DMS79 treated with DMSO at 0.1 percent for 48 hours (cell line): ENCODE measurements at regions not wholly inside any gene's neighbourhood (a gene's known extent, or its start where the extent isn't known, plus 50 kb on each side); places are given as distances from the start of the nearest gene placed in this dataset.

Source experiments
- DNase-seq: peaks from one replicate; lab custom pipeline; 2025; lab: John Stamatoyannopoulos, UW

DNA sequence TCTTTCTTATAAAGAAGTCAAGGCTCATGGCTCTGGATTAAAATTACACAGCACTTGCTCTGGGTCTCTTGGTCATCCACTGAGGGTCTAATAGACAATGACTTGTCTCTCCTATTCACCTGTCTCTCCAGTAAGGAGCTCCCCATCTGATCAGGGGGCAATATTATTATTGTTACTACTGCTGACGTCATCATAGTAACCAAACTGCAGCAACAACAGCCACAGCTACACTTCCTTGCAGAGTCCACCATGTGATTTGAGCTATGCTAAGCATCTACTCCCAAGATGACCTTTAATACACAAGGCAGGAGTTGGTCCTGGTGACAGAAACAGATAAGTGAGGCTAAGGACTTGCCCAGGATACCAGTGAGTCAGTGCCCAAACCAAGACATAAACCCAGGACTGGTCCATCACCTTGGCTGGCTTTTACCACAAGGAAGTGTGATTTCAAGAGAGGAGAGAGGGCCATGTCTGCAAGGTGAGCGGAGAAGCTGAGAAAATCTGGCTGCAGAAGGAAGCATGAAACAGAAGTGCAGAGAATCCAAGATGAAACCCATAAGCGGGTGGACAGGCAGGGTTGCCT lies 602.5 kb downstream of the PTPRU start:
- DNase-seq, result no peak

DNA sequence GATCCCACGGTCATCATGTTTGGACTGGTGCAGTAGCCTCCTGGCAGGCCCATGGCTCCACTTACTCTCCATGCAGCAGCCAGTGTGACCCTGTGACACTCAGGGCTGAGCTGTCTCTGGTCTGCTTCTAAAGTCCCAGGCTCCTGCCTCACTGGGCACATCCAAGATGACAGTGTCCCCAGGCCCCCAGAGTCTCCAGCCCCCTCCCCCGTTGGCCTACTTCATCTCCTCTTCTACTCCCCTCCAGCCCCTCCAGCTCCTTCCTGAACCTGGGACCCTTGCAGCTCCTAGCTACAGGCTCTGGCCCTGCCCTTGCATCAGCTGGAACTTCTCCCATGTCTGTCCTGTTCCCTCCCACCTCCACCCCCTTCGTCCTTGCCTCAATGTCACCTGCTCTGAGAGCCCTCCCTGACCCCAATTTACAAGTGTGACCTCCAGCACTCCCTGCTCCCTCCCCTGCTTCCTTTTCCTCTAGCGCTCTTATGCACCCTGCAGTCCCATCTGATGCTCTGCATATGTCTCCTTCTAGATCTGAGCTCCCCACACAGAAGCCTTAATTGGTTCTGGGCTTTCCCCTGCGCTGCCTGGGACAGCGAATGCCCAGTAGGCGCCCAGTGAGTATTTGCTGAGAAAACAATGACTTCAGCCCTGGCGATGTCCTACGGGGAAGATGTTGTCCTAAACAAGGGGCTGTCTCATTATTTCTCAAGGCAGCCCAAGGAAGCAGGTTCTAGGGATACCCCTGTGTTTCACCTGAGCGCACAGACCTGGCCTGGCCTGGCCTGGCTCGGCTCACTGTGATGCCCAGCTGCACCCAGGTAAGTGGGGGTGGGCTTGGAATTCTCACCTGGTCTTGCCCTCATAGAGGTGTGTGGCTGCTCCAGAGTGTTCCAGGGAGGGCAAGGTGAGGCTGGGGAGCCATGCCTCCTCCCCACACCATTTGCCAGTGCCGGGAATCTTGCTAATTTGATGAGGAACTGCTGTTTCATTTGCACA lies 600.6 kb downstream of the PTPRU start:
- DNase-seq, result no peak

DNA sequence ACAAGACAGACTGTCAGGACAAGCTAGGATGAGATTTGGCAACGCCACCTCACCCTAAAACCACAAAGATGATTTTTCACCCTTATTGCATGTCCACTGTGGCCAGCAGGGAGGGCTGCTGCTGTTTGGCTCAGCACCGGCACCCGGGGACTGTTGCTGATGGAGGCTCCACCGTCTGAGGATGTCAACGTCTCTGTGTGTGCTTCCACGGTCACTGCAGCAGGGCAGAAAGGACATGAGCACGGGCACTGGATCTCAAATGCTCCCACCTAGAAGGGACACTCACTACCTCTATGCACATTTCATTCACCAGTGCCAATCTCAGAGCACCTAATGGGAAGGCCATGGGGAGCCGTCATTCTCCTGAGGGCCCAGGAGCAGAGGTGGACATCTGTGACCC lies 599.6 kb downstream of the PTPRU start:
- peak; percentile 51 for DNase-seq

DNA sequence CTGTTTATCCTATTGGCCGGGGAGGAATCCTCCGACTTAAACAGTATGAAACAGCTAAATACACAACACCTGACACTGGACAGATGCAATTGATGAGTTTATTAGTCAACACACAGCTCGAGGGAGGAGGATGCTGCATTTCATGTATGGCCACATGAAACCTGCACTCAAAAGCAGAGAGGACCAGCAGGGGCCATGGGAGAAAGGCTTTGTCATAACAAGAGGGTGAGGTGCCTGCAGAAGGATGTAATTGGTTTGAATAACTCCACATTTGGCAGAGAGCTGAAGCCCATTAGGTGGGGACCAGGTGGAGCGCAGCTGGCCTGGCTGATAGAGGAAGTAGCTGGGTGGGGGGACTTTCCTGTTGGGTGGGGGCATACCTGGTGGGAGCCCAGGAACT lies 599.1 kb downstream of the PTPRU start:
- peak; percentile 51 for DNase-seq

DNA sequence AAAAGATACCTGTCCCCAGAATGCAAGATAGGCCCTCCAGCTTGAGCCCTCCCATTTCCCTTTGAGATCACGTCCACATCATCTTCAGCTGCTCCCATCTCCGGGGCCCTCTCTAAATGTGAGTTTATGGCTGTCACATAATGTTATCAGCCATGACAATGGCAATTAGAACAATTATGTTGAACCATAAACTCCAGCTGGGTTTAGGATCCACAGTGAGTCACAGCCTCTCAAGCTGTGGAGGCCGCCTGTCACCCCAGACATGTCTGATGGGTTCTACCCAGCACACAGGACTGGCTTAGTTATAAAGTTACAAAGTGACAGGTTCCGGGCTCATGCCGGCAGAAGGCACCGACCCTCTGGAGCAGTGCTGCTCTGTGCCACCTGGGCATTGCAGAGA lies 597.3 kb downstream of the PTPRU start:
- DNase-seq, result no peak

DNA sequence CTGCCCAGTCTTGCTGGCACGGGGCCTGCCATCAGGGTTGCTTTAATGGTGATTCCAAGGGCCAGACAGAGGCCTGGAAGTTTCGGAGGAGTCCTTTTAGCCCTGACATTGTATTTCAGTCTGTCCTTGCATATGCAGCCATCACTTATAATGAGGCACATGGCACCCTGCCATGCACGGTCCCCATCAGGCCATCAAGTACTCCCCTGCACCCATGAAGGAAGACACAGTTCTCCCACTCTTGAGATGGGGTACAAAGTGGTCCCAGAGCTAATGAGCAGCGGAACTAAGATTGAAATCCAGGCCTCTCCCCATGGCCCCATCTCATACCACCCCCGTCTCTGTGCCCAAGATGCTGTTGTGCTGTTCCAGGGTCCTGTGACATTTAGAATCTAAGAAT lies 596.6 kb downstream of the PTPRU start:
- no peak for DNase-seq

DNA sequence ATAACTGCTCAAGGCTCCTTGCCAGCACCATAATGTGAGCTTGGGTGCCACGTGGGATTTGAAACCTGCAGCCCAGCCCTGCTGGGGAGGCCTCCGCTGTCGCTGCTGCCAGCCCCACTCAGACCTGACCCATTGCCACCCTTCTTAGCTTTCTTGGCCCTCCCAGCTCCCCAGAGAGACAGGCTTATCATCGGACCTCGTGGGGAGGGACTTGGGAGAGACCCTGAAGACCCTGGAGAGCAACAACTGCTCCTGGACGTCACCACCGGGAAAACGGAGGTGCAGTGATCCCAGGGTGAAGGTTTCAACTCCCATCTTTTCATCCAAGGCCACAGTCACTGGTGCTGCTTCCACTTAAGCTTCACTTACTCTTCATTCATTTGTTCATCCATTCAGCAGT lies 596.1 kb downstream of the PTPRU start:
- no peak for DNase-seq

DNA sequence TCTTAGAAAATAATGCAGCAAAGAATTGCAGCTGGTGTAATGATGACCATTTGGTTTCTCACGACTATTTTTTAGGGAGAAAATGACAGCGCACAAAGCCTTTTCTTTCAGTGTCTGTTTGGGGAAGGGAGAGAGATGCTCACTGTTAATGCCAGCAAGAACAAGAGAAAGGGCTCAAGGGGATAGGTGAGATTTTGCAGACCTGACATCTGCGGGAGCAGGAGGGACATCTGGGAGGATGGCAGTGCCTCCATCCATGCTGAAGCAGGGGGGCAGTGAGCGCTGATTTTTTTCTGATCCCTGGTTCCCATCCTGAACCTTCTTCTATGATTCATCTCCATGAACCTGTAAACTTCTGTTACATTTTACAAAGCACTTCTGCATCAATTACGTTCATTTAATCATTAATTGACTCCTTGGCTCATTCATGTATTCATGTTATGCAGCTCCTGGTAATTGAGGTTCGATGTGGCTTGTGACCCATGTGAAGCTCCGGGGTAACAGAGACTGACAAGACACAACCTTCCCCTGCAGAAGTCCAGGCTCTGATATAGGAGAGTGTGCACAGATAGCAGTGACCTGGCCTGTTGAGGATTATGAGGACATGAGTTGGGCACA lies 595.3 kb downstream of the PTPRU start:
- no peak for DNase-seq

DNA sequence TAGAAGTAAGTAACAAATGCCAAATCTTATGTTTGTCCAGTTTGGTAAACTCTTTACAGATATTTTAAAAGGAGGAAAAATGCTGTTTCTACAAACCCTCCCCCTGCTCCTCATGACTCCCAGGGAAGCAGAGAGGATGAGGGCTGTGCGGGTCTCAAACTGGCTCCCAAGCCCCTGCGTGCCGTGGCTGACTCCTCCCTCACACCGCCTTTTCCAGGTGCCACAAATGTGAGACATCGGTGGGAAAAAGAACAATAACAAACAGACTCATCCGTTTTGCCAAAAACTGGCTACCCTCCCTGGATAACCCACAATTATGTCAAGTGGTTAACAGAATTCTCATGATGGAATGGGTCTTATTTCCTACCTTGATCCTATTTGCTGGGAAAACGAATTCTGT lies 594.6 kb downstream of the PTPRU start:
- no peak for DNase-seq

DNA sequence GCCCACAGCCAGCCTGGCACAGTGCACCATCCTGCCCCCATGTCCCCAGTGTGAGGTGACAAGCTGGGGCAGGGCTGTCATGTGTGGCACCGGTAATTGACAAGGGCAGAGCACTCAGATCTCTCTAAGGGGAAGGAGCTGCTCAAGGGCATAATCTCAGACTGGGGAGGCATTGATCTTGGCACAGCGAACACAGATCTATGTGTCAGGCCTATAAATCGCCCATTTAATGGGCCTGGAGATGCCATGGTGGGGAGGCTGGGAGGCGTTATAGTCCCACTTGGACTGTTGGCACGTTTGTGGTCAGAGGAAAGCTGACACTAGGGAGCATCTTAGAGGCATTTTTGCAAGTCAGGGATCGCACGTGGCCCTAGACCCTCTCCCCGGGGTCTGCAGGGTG lies 594.1 kb downstream of the PTPRU start:
- DNase-seq, result no peak

DNA sequence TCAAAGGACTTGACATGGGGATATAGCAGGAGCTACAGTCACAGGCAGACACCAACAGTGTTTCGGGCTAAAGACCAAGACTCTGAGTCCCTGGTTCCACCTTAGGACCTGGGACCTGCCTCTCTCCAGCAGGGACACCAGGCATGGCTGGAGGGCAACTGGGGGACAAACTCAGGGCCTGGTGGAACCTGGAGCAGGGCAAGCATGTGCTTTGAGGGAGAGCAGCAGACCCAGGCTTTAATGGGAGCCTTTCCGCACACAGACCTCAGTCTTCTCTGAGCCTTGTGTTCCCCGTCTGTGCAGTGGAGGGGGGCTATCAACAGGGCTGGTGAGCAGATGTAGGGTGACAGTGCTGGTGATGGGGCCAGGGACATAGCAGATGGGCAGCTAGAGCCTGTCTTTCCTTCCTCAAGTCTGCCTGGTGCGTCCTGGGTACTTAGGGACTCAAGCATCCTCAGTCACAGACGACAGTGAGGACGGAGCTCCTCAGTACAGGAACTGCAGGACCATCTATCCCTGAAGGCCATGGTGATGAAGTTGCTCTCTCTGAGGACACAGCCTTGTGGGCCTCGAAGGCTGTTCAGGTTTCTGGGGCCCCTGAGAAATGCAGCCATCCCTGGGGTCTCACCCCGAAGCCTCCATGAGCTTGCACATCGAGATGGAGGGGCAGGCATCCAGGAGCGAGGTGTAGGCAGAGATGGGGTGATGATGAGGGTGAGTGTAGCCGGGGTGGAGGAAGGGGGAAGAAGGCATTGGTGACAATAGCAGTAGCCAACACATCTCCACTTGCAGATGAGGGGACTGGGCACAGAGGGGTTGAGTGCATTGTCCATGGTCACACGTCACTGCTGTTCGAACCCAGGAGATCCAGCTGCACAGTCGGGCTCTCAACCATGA lies 593.4 kb downstream of the PTPRU start:
- DNase-seq, result no peak

DNA sequence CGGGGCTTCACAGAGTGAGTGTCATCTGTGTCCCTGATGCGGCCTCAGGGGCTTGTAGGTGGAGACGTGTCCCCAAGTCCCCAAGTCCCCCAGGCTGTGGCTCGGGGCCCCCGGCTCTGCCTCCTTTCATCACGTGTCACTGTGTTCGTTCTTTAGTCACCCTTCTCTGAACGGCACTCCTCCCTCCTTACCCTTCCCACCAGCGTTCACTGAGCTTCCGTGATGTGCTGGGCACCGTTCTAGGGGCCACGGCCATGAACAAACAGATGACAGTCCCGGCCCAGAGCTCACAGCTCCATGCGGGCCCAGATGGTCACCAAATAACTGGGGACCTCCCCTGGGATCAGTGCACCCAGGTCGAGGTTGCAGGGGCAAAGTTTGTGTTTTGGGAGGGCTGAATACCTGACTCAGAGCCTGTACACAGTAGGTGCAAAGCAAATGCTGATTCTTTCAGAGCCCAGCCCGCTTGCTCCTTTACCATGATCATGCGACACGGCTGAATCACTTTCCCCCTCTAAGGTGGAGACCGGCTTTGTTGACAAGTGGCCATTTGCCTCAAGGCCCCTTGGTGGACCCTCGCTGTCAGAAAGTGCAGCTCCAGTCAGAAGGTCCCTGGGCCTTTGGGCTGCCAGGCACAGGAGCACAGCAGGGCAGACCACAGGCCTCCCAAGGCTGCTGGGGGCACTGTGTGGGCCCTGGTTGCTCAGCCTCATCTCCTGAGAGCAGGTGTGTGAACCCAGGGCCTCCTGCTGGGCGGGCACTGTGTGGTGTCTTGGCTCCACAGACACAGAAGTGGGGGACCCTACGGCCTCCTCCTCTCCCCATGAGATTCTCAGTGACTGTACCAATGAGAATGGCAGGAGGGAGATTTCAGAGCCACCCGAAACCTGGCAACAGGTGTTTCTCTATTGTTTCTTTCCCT lies 592.5 kb downstream of the PTPRU start:
- DNase-seq, result no peak

DNA sequence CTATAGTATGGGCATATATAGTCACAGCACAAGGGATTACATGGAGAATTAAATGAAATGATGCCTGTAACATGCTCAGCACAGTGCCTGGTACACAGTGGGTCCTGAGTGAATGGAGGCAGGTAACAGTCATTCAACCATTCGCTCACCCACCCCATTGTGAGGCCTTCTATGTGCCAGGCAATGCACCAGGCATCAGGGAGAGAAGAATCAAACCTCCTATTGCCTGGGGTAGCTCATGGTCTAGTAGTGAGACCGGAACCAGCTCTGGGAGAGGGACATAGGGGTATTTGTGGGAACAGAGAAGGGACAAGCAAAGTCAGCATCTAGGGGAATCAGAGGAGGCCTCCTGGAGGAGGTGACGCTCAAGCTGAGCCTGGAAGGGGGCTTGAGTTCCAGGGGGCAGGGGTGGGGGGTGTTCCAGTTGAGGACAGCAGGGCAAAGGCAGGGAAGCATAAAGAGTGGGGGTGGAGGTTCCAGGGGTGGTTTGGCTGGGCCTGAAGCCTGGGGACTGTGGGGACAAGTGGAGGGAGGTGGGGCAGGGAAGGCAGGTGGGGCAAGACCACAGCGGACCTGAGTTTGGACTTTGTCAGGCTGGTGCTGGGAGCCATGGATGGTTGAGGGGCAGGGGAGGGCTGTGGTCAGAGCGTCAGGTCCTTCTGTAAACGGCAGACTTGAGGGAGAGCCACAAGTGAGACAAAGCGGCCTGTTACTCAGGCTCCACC lies 591.6 kb downstream of the PTPRU start:
- DNase-seq, result no peak

DNA sequence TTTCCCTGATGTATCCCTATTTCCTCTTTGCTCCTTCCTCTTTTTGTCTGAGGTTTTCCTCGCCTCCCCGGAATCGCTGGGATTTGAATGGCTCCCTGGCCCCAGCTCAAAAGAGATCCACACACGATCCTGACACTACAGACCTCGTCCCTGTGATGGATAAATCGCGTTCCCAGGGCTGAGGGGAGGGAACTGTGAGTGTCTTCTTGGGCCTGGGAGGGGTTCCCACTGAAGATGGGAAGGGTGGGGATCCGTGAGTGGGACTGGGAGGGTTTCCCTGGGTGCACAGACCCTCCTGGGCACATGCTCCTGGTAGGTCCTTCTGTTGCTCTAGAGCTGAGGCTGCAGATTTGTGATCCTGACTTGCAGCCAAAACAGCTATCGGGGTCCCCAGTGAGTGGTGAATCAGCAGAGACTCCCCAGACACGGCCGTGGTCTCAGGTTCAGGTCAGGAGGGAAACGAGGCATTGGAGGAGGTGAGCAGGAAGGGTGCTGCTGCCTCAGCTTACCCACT lies 591.0 kb downstream of the PTPRU start:
- no peak for DNase-seq

DNA sequence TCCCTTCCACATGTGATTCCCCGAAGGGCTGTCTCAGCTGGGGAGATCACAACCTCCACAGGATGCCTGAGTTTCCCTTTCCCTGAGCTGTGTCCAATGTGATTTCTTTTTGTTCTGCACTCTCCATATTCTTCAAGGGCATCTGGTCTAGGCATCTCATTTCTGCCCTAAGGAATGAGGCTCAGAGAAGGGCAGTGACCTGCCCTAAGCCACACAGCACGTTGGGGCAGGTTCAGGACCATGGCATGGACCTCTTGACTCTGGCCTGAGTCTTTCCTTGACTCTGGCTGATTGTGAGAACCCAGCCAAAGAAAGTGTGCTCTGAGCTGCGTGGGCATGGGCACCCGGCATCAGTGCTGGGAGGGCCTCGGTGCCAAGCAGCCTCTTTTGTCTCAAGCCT lies 590.3 kb downstream of the PTPRU start:
- no peak for DNase-seq

DNA sequence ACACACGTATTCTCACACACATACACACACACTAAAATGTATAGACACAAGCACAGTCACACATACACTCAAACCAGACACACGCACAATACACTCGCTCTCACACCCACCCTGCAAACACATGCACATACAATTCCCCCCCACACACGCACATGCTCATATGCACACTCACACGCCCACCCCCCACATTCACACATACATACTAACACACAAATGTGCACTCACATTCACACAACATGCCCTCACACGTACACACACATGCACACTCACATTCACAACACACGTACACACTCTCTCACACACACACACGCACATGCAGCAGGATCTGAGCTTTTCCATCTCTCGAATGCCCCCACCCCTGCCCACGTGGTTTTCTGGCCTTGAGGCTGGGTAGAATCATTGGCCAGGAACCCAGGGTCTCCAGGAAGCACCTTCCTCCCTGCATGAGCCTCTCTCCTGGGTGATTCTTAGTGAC lies 589.7 kb downstream of the PTPRU start:
- no peak for DNase-seq

DNA sequence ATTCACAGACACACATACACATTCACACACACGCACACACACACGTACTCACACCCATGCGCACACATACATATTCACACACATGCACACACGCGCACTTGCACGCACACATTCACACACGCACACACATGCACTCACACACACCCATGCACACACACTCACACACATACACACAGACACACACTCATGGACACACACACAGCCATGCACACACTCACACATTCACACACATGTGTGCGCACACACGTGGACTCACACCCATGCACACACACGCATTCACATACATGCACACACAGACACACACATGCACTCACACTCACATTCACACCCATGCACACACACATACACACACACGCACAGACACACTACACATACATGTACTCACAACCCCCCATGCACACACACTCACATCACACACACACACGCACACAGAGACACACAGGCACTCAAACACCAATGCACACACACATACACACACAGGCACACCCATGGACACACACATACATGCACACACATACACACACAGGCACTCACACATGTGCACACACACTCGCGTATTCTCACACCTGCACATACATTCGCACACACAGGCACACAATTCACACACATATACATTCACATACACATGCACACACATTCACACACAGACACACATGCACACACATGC lies 589.1 kb downstream of the PTPRU start:
- no peak for DNase-seq

DNA sequence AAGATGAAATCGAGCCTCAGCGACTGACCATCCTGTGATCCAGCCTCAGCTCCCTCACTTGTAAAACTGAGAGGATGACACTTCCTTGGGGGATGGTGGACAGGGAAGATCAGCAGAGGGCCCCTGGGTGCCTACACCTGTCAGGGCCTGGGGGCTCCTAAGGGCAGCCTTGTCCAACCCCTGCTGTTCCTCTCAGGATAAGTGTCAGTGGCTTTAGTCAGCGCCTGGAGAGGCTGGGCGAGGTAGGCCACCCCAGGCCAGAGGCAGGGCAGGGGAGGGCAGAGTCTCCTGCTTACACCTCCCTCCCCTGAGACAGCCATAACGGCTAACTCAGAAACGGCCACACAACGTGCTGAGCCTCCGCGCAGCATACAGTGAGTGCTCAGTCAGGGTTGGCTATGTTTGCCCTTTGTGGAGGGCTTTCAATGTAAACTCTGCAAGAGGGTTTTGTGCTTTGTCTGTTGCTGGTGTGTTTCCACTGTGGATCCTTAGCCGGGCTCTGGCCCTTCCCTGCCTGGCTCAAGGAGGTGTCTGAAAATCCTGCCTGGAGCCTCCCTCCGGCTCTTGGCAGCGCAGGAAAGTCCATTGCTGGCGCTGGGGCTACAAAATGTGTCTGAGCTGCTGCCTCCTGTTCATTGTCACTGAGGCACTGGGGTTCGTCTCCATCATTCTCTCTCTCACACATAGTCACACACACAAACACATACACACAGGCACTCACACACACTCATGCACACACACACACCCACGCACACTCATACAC lies 588.4 kb downstream of the PTPRU start:
- peak; percentile 19 for DNase-seq

DNA sequence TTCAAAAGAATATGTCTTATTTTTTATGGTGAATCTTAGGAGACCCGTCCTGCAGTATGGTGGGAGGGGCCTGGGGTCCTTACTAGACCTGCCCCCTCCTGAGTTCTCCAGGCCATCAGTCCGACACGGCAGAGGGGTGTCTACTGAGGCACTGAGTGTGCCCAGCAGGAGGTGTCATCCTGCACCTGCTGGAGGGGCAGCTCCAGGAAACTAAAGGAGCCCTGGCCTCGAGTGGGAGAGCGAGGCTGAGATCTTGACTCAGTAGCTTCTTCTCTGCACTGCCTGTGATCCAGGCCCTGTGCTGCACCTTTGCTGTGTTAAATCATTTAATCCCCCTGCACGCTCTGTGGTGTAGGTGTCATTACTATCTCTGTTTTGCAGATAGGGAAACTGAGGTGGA lies 587.7 kb downstream of the PTPRU start:
- DNase-seq, result peak; percentile 70
